Psoas muscle (tissue), 7 donors: ENCODE measurements at regions not wholly inside any gene's neighbourhood (a gene's known extent, or its start where the extent isn't known, plus 50 kb on each side); places are given as distances from the start of the nearest gene placed in this dataset.

ENCODE experiments used
- ATAC-seq, 4 donors: fragments of 200-7000 bp; cut with Tn5 transposase; one replicate each; pipeline ENCODE4 v1.9.1; 2020; ENCODE audit warnings: moderate library complexity in 3 of 4, mild to moderate bottlenecking in 2 of 4
- DNase-seq, 2 donors: peaks; one replicate each; pipeline ENCODE4 v3.0.0-alpha.2; 2020
- H3K27ac ChIP-seq: fragments of 200-600 bp; one replicate; pipeline ENCODE4 v1.8.0; 2022
- H3K27me3 ChIP-seq, 3 donors: fragments of 200-600 bp in 1 of 3; one replicate each; pipeline versions ENCODE4 v1.6.1 to v1.8.0; 2013 to 2022; ENCODE audit warnings: low read length in 2 of 3, mild to moderate bottlenecking in 2 of 3, moderate library complexity in 1 of 3; ENCODE audit not compliant: insufficient read depth in 3 of 3
- H3K36me3 ChIP-seq, 2 donors: fragments of 200-600 bp in 1 of 2; one replicate each; pipeline versions ENCODE4 v1.6.1 to v1.8.0; 2013 to 2022; ENCODE audit warnings: low read depth in 1 of 2, mild to moderate bottlenecking in 1 of 2, moderate library complexity in 1 of 2; ENCODE audit not compliant: insufficient read depth in 1 of 2
- H3K4me1 ChIP-seq: fragments of 200-600 bp; one replicate; pipeline ENCODE4 v1.8.0; 2022
- H3K4me3 ChIP-seq: fragments of 200-600 bp; one replicate; pipeline ENCODE4 v1.8.0; 2022; ENCODE audit warnings: mild to moderate bottlenecking
- H3K9me3 ChIP-seq: fragments of 200-600 bp; one replicate; pipeline ENCODE4 v1.8.0; 2022
- CTCF ChIP-seq: fragments of 200-600 bp; IDR thresholded peaks from one replicate; pipeline ENCODE4 v1.8.0; 2022; ENCODE audit warnings: antibody characterized with exemption
- WGBS, 3 donors: extraction: QIAGEN DNeasy Blood & Tissue Kit; methylation state at CpG; one replicate each; pipeline versions ENCODE4 v1.1.6 to v1.1.7; 2013; 5-methylcytosine and 5-hydroxymethylcytosine counted together
- intact Hi-C, 2 donors: fragments of 100-400 bp; cut with DNase I; formaldehyde crosslinking; loops; one replicate each; pipeline versions ENCODE4 v1.11.0 to v1.14.2; 2022
- donor health status: healthy with polysubstance abuse.
- donor health status: DM: no; HTN: no; CAD: no; lungs with moderate emphysema.
- donor health status: Bipolar disorder and iron deficiency.
- donor health status: healthy.
- donor health status: DM: yes; HTN: yes; CAD: no.
- donor health status: DM: no; HTN: no; CAD: no.
- donor health status: DM: yes; HTN: yes; CAD: no.

GRCh38 chr3:30527186-30527585 lies 79.2 kb upstream of the TGFBR2 start:
- Histone ChIP-seq H3K36me3 (no peaks in the 10 kb centered on the region), H3K4me3 (no peak overlapping the region), H3K9me3 (no peaks in the 10 kb centered on the region), H3K27ac (no peak overlapping the region), H3K4me1 (no peaks in the 10 kb centered on the region), H3K27me3 (no peaks in the 10 kb centered on the region)
- DNase-seq (no peak), ATAC-seq (no peak)
- TF ChIP-seq CTCF: no peak
- WGBS, 3 donors: 92 to 97% (median 96%) methylated on average over 6 of the region's 6 CpGs
- intact Hi-C loops: no loop called here

GRCh38 chr3:30527720-30528119 lies 78.7 kb upstream of the TGFBR2 start:
- Histone ChIP-seq H3K36me3 (no peaks in the 10 kb centered on the region), H3K9me3 (no peaks in the 10 kb centered on the region), H3K4me3 (no peak overlapping the region), H3K27me3 (no peaks in the 10 kb centered on the region), H3K4me1 (no peaks in the 10 kb centered on the region), H3K27ac (no peak overlapping the region)
- 72 to 81% (median 79%) methylated on average over 3 of the region's 3 CpGs for WGBS, 3 donors
- intact Hi-C loops: no loop called here
- no peak for DNase-seq
- ATAC-seq: no peak
- no peak for TF ChIP-seq CTCF

- intact Hi-C loops: no loop called here
- H3K4me3 ChIP-seq: no peak overlapping the region
- H3K27me3 ChIP-seq: no peaks in the 10 kb centered on the region
- WGBS, 3 donors: 96 to 97% (median 97%) methylated on average over 1 of the region's 1 CpG
- no peaks in the 10 kb centered on the region for H3K4me1 ChIP-seq
- no peaks in the 10 kb centered on the region for H3K36me3 ChIP-seq
- TF ChIP-seq CTCF: no peak
- DNase-seq (no peak), ATAC-seq (no peak)
- no peaks in the 10 kb centered on the region for H3K9me3 ChIP-seq
- no peak overlapping the region for H3K27ac ChIP-seq
Measured at GRCh38 chr3:30530084-30530483, 76.3 kb upstream of the TGFBR2 start.

- H3K9me3 ChIP-seq: no peaks in the 10 kb centered on the region
- H3K4me1 ChIP-seq: no peaks in the 10 kb centered on the region
- H3K36me3 ChIP-seq: no peaks in the 10 kb centered on the region
- no peaks in the 10 kb centered on the region for H3K27me3 ChIP-seq
- intact Hi-C loops: no loop called here
- H3K4me3 ChIP-seq: no peak overlapping the region
- no peak for ATAC-seq
- 88 to 95% (median 93%) methylated on average over 3 of the region's 3 CpGs for WGBS, 3 donors
- no peak for DNase-seq
- no peak overlapping the region for H3K27ac ChIP-seq
- no peak for TF ChIP-seq CTCF
Measured at GRCh38 chr3:30531017-30531570, 75.3 kb upstream of the TGFBR2 start.

- ATAC-seq: peak in 1 of 4 donors; percentile 40
Measured at GRCh38 chr3:30535525-30535924, 70.9 kb upstream of the TGFBR2 start.

More at GRCh38 chr3:30535525-30535924, 70.9 kb upstream of the TGFBR2 start:
- H3K4me3 ChIP-seq: no peak overlapping the region
- no peaks in the 10 kb centered on the region for H3K4me1 ChIP-seq
- no peak overlapping the region for H3K27ac ChIP-seq
- TF ChIP-seq CTCF: no peak
- intact Hi-C loops: no loop called here
- DNase-seq: no peak
- H3K9me3 ChIP-seq: no peaks in the 10 kb centered on the region
- H3K27me3 ChIP-seq: no peaks in the 10 kb centered on the region
- WGBS, 3 donors: 29 to 61% (median 40%) methylated on average over 1 of the region's 1 CpG
- no peaks in the 10 kb centered on the region for H3K36me3 ChIP-seq
